HG03060 (cell line): ENCODE measurements at regions not wholly inside any gene's neighbourhood (a gene's known extent, or its start where the extent isn't known, plus 50 kb on each side); places are given as distances from the start of the nearest gene placed in this dataset.

Experiments
- ATAC-seq: cut with Tn5 transposase; IDR thresholded peaks from one replicate; pipeline ENCODE4 v1.9.1; 2021; ENCODE audit warnings: low read depth, moderate number of reproducible peaks; ENCODE audit not compliant: unreplicated experiment

DNA sequence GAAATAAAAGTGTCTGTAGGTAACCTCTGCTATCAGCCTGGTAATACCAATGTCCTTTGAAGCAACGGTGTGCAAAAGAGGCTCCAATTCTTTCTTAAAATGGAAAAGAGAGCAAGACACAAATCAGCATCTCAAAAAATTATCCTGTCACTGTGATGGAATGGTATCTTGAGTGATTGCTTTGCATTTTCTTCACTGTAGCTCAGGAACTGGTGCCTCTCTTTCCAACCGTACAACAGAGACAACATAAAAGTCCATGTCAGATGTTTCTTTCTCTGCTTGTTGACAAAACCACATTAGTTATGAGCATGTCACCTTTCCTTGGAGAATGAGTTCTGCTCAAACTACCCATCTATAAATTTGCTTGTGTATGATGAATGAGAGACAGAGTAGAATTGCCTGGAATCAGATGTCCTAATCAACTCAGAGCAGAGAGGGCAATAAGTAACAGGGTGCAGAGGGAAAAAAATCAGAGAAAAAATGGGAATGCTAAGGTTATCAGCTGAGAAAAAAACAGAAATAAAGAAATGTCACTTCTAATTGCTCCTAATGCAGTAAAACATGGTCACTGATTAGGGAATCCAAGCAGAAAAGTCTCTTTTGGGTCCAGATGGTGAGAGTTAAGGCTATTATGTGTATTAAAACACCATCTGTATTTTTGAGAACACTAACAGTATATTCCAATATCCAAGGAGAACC lies 465.0 kb upstream of the ATP2B1 start:
- no peak for ATAC-seq

GRCh38 chr12:90172524-90172923 lies 463.9 kb upstream of the ATP2B1 start:
- no peak for ATAC-seq

GRCh38 chr12:90170740-90171139 lies 462.1 kb upstream of the ATP2B1 start:
- no peak for ATAC-seq

GRCh38 chr12:90167518-90168208 lies 459.0 kb upstream of the ATP2B1 start:
- no peak for ATAC-seq

DNA sequence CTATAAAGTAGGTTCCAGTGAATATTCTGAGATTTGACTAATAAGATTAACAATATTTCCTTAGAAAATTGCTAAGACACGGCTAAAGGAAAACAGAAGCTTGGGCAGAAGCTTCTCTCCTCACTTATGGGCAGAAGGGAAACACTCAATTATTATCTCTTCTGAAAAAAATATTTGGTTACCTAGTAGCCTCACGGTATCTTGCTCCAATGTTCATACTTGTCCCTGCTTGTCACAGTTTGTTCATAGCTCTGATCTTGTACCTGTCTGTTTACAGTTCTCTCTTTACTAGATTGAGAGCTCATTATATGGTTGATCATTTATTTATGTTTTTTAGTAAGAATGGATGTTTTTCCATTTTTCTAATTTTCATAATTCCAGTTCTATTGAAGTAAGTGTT lies 458.0 kb upstream of the ATP2B1 start:
- no peak for ATAC-seq

DNA sequence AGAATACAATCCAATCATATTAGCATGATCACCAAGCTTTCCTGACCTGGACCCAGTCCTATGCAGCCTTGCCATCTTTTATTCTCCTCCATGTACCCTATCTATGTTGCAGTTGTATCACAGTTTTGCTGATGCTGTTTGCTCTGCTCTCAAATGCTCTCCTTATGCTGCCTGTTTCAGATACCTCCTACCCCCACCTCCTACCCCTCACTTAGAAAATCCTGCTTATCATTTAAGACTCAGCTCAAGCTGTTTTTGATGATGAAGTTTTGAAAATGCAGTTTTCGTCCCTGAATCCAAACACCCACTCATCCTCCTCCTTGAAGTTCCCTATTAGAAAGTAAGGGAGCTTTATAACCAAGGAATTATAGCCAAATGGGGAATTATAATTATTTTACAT lies 457.4 kb upstream of the ATP2B1 start:
- no peak for ATAC-seq

DNA sequence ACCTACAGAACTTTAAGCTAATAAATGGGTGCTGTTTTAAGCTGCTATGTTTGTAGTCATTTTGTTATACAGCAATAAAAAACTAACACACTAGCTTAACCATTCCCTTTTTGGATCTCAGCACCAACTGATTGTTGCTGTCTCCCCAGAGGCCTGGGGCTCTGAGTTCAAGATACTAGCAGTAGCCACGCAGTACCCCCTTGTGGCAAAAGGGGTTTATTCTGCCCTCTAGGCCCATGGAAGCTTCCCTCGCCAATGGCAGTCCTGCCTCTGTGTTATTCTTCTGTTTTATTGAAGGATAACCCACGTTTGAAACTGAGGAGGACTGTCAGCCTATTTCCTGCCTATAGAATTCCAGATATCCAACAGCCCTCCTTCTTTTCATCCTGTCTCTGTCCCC lies 455.3 kb upstream of the ATP2B1 start:
- no peak for ATAC-seq

- no peak for ATAC-seq
Observed at GRCh38 chr12:90153827-90154226, 445.2 kb upstream of the ATP2B1 start.

GRCh38 chr12:90152897-90153624 lies 444.4 kb upstream of the ATP2B1 start:
- ATAC-seq, result no peak

DNA sequence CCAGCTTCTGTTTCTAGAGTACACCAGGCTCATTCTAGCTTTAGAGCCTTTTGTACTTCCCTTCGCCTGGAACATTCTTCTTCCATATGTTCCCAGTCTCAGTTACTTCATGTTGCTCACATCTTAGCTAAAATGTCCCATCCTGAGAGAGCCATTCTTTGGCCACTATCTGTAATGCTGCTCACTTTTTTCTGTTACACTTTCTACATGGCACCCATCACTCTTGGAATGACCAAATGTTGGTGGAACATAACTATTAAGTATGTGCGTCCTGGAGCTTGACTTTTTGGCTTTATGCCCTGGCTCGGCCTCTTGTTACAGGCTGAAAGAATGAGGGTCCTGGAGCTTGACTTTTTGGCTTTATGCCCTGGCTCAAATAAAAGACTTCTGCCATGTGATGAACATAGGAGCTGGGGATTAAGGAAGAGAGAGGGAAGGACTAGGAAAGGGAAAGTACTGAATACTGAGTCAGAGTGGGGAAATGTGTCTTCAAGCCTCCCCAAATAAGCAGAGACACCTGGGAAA lies 442.9 kb upstream of the ATP2B1 start:
- no peak for ATAC-seq

- no peak for ATAC-seq
Observed at GRCh38 chr12:90149453-90149852, 440.8 kb upstream of the ATP2B1 start.

DNA sequence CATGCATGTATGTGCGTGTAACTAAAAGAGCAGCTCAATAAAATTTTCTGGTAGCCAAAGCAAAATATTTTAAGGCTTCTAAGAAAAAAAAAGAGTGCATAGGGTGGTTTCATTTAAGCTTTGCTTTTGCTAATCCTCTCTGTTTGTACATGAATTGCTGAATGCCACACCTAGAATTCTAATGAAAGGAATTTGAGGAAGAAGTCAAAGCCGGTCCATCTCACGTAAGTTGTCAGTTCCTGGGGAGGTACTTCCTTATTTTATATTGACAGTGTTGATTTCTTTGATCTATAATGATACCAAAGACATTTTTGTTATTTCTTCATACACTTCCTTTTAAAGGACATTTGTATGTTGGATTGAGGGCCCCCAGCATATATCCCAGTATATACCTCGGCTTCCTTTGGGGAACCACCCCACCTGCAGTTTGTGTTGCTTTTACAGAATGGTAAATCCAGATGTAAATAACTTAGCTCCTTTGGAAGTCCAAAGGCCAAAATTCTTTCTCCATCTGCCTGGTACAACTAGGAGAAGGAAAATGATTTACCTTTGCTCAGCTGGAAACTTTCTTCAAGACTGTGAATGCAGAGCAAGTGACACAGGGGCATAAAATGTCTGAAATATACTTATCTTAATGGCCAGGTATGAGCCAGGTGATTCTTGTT lies 420.9 kb upstream of the ATP2B1 start:
- ATAC-seq, result no peak

- ATAC-seq, result no peak
Observed at GRCh38 chr12:90128526-90128925, 419.9 kb upstream of the ATP2B1 start.

DNA sequence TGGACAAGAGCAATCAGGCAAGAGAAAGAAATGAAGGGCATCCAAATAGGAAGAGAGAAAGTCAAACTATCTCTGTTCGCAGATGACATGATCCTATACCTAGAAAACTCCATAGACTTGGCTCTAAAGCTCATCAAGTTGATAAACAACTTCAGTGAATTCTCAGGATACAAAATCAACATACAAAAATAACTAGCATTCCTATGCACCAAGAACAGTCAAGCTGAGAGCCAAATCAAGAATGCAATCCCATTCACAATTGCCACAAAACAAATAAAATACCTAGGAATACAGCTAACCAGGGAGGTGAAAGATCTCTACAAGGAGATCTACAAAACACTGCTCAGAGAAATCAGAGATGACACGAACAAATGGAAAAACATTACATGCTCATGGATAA lies 417.5 kb upstream of the ATP2B1 start:
- no peak for ATAC-seq

DNA sequence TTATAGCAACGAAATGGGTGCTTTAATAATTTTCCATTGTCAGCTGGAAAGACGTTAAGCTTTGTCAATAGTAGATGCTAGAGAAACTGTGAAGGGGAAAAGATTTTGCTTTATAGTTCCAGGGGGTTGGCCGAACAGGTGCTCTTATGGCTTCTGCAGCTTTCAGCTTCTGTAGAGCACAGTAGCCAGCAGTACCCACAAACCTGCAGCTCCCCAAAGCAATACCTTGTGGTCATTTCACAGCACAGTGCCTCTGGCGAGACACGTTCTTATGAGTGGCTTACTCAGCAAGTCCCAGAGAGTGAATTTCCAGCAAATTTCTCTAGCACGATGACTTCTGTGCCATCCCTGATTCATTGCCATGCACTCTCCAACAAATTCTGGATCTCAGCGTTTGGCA lies 416.3 kb upstream of the ATP2B1 start:
- ATAC-seq, result no peak

GRCh38 chr12:90124289-90124688 lies 415.7 kb upstream of the ATP2B1 start:
- ATAC-seq, result peak; percentile 63

DNA sequence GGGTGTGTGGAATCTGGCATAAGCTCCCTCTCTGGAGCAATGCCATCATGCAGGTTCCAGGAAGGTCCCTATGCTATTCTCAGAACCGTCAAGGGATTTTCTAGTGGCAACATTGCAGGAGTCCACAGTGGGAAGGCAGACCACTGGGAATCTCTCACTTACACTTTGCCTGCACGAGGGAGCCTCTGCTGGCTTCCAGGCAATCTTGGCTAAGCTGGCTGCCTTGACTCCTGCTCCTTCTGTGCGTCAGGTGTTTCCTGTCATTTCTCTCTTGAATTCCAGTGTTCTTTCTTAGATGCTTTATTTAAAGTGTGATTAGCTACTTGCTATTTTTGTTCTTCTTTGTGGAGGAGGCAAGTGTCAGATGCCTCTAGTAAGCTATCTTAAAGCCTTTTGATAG lies 414.0 kb upstream of the ATP2B1 start:
- ATAC-seq, result no peak

DNA sequence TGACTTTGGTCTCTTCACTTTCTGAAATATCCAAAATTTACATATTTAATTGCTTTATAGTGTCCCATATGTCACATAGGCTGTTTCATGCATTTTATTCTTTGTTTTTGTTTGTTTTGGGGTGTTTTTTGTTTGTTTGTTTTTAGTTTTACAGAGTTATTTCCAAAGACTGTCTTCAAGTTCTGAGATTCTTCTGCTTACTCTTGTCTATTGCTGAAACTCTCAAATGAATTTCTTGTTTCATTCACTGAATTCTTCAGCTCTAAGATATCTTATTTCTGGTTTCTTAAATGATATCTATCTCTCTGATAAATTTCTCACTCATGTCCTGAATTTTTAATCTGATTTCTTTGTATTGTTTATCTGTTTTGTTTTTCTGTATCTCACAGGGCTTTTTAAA lies 412.0 kb upstream of the ATP2B1 start:
- ATAC-seq, result no peak

DNA sequence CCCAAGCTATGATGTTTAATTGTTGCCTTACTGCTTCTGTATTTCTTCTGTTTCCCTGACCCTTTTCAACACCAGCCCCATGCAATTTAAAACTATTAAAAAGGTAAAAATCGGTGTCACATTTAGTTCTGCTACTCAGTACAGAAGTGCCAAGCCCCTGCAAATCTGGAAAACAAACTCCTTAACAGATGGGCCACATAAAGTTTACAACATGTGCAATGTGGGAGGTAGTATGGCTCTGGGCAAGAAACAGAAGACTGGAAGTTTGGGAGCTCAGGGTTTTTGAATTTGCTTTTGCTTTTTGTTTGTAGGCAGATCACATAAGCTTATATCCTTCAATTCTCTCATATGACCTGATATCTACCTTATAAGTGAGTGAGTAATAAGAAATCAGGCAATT lies 404.0 kb upstream of the ATP2B1 start:
- ATAC-seq, result no peak

- no peak for ATAC-seq
Observed at GRCh38 chr12:90111791-90112580, 403.3 kb upstream of the ATP2B1 start.
